ENCODE measurements at regions not wholly inside any gene's neighbourhood (a gene's known extent, or its start where the extent isn't known, plus 50 kb on each side); places are given as distances from the start of the nearest gene placed in this dataset.

DNA sequence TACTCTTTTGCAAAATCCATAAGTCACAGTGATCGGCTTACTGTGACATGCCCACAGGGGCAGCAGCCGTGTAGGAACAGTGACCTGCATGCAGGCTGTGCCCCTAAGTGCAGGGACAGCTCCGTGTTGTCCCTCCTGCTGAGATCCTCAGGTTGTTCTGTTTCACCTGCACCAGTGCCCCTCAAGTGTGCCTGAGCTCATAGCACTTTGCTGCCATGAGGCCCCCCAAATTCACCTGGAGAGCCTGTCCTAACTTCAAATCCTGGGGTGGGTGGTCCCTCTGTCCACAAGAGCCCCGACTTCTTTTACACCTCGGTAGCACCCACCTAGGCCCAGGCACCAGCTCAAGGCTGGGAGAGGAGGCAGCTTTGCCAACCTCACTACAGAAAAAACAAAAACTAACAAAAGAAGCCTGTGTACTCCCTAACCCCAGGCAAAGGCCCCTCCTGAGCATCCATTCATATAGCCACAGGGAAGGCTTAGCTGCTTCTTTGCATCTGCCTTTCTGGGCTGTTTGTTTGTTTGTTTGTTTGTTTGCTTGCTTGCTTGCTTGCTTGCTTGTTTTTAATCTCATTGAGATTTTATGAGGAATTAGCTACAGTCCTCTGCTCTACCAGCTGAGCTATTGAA is 214.5 kb downstream of the AUH start:
- TF ChIP-seq POLR2A (IDR thresholded peaks at IDR 0.05; ENCODE audit: low read length) (no peak), GATA1 (IDR thresholded peaks at IDR 0.05; ENCODE audit: low read depth, low read length) (no peak)
